HFFc6 (cell line): ENCODE measurements at regions not wholly inside any gene's neighbourhood (a gene's known extent, or its start where the extent isn't known, plus 50 kb on each side); places are given as distances from the start of the nearest gene placed in this dataset.

Experiments used
- DNase-seq: peaks from one replicate; pipeline ENCODE4 v3.0.0-alpha.2; 2018
- H3K27ac Mint-ChIP-seq: 2 replicates; pipeline ENCODE4 v1.8.0; 2020; ENCODE audit warnings: mild to moderate bottlenecking, mixed read lengths
- H3K27me3 Mint-ChIP-seq: 2 replicates; pipeline ENCODE4 v1.8.0; 2021; ENCODE audit warnings: mild to moderate bottlenecking, moderate library complexity, mixed read lengths; ENCODE audit not compliant: insufficient read depth
- H3K36me3 Mint-ChIP-seq: 2 replicates; pipeline ENCODE4 v1.8.0; 2021; ENCODE audit warnings: low read depth, mixed read lengths
- H3K4me1 Mint-ChIP-seq: 2 replicates; pipeline ENCODE4 v1.8.0; 2020; ENCODE audit warnings: low read depth, mixed read lengths
- H3K4me3 Mint-ChIP-seq: 2 replicates; pipeline ENCODE4 v1.8.0; 2020; ENCODE audit warnings: mild to moderate bottlenecking, moderate library complexity, mixed read lengths
- H3K9me3 Mint-ChIP-seq: 2 replicates; pipeline ENCODE4 v1.8.0; 2020; ENCODE audit warnings: mild to moderate bottlenecking, mixed read lengths
- TF ChIP-seq, protein P1 (sequence below): fragments of 200-600 bp; sonication (generic); IDR thresholded peaks from 2 replicates; pipeline ENCODE4 v1.5.0; 2021; ENCODE audit warnings: antibody characterized with exemption, mild to moderate bottlenecking

DNA sequence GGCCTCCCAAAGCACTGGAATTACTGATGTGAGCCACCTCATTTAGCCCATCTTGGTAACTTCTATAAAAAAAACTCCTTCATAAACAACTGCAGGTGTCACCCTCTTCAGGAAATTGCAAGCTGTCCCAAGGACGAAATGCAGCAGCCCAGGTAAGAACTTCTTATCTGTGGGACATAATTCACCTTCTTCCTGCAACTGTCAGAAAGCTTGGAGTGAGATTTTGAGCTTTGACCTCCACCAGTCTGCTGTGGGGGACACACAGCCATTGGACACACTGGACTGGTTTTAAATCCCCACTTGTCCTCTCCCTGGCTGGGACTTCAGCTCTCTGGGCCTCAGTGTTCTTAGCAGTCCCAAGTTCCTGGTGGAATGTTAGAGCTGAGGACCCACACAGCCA is 368.5 kb downstream of the MN1 start:
- Mint-ChIP-seq H3K36me3 (peaks cover 15% of the 10 kb centered on the region), H3K27me3 (peaks cover 20% of the 10 kb centered on the region), H3K4me1 (peaks cover 4% of the 10 kb centered on the region; the same call in 1 of the 2 replicates), H3K4me3 (no peak overlapping the region), H3K9me3 (peaks cover 18% of the 10 kb centered on the region), H3K27ac (no peak overlapping the region)
- TF ChIP-seq, protein P1, sequence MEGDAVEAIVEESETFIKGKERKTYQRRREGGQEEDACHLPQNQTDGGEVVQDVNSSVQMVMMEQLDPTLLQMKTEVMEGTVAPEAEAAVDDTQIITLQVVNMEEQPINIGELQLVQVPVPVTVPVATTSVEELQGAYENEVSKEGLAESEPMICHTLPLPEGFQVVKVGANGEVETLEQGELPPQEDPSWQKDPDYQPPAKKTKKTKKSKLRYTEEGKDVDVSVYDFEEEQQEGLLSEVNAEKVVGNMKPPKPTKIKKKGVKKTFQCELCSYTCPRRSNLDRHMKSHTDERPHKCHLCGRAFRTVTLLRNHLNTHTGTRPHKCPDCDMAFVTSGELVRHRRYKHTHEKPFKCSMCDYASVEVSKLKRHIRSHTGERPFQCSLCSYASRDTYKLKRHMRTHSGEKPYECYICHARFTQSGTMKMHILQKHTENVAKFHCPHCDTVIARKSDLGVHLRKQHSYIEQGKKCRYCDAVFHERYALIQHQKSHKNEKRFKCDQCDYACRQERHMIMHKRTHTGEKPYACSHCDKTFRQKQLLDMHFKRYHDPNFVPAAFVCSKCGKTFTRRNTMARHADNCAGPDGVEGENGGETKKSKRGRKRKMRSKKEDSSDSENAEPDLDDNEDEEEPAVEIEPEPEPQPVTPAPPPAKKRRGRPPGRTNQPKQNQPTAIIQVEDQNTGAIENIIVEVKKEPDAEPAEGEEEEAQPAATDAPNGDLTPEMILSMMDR: no peak
- no peak for DNase-seq

DNA sequence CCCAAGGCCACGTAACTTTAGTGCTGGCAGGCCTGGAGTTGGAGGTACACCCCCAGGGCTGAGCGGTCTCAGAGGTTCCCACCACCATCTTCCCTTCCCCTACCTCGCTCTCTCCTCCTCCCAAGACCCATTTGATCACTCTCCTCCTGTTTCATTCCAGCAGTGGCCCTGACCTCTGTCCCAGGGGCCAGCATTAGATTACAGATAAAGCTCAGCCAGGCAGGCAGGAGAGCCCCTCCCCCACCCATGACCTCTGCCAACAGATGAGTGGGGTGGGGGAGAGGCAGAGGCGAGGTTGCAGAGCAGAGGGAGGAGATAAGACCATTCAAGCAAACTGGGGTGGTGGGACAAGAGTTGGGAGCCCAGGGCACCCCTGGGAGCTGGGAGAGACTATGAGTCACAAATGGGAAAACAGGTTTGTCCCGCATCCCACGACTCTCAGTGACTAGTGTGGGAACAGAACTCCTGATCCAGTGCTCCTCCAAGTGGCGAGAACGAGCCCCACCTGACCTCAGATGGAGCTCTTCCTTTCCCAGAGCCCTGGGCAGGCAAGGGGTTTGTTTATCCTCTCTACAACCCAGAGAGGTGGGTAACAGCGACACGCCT is 367.9 kb downstream of the MN1 start:
- peaks cover 20% of the 10 kb centered on the region for H3K27me3 Mint-ChIP-seq
- H3K4me1 Mint-ChIP-seq: peaks cover 8% of the 10 kb centered on the region
- peaks cover 12% of the 10 kb centered on the region; the same call in 1 of the 2 replicates for H3K36me3 Mint-ChIP-seq
- no peak for DNase-seq
- H3K4me3 Mint-ChIP-seq: no peak overlapping the region
- H3K27ac Mint-ChIP-seq: no peak overlapping the region
- TF ChIP-seq, protein P1: no peak
- H3K9me3 Mint-ChIP-seq: peaks cover 18% of the 10 kb centered on the region

DNA sequence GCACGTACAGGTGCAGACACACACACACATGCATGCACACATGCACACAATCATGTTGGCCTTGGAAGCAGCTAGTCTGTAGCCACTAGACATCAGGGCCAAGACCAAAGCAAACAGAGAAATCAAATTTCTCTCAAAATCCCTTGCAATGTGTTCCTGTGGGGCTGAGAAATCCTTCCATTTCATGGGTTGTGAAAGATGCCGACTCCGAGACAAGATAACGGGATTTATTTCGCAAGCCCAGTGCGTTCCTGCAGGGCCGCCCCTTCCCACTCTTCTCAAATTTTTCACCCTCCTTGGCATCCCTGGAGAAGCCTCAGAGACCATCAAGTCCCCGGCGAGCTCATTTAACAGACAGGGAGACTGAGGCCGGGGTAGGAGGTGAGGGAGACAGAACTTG is 366.7 kb downstream of the MN1 start:
- DNase-seq: no peak
- H3K27me3 Mint-ChIP-seq: peaks cover 16% of the 10 kb centered on the region
- TF ChIP-seq, protein P1: no peak
- peaks cover 15% of the 10 kb centered on the region for H3K4me1 Mint-ChIP-seq
- peaks cover 18% of the 10 kb centered on the region for H3K9me3 Mint-ChIP-seq
- H3K4me3 Mint-ChIP-seq: no peak overlapping the region
- peaks cover 12% of the 10 kb centered on the region; the same call in 1 of the 2 replicates for H3K36me3 Mint-ChIP-seq
- H3K27ac Mint-ChIP-seq: no peak overlapping the region

DNA sequence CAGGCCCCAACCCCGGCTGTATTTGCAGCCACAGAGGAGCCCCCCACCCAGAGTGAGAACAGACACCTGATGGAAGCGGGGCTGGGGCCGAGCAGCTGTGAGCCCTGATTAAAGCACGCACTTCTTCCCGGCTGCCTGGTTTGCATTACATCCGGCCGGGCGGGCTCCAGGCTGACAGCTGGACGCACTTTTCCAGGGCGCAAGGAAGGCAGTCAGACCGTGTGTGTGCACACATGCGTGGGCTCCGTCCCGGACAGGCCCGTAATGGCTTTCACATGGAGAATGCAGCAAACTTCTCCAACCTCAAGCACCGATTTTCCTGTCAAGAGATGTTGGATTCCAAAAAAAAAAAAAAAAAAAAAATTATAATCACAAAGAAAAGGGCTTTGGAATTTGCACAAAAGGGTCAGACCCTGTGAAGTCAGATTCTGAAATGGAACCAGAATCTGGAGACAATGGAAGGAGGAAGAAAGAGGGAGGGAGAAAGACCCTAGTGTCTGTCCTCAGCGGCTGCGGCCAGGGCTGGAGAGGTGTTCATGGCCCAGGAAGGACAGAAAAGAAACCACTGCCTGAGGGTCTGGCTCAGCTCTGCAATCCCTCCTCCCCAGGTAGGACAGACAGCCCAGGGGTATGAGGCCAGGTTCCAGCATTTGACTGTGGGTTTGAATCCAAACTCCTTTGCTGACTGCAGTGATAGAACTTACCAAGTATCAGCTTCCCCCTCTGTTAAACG is 365.5 kb downstream of the MN1 start:
- no peak overlapping the region for H3K27ac Mint-ChIP-seq

DNA sequence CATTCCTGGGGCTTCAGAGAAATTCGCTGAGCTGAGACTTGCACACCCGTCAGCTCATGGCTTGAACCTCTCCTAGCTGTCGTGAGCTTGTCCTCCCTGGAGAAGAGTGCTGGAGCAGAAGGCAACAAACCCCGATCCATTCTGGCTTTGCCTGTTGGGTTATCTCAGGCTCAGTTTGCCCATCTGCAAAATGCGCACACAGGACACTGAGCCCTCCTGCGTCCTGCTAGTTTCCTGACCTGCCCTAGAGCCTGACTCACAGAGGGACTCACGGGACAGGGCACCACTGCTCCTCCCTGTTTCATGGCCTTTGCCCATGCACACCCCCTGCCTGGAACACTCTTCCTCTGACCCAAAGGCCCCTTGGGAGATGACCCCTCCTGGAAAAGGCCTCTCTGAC is 365.0 kb downstream of the MN1 start:
- Mint-ChIP-seq H3K4me1 (peaks cover 15% of the 10 kb centered on the region), H3K9me3 (peaks cover 14% of the 10 kb centered on the region), H3K27me3 (peaks cover 21% of the 10 kb centered on the region), H3K4me3 (no peak overlapping the region), H3K27ac (no peak overlapping the region), H3K36me3 (peaks cover 12% of the 10 kb centered on the region; the same call in 1 of the 2 replicates)
- TF ChIP-seq, protein P1: no peak
- no peak for DNase-seq

More for the DNA sequence above, 365.5 kb downstream of the MN1 start:
- H3K36me3 Mint-ChIP-seq: peaks cover 12% of the 10 kb centered on the region; the same call in 1 of the 2 replicates
- peaks cover 18% of the 10 kb centered on the region for H3K9me3 Mint-ChIP-seq
- no peak overlapping the region for H3K4me3 Mint-ChIP-seq
- TF ChIP-seq, protein P1: no peak
- H3K27me3 Mint-ChIP-seq: peaks cover 21% of the 10 kb centered on the region
- no peak for DNase-seq
- H3K4me1 Mint-ChIP-seq: peaks cover 15% of the 10 kb centered on the region
